Stimulated activated CD4-positive, alpha-beta T cell treated with anti-CD3 and anti-CD28 coated beads, Interleukin-1b, Interleukin-23, amount 100 ng/mL, for 4 hours (primary cell): ENCODE measurements at regions not wholly inside any gene's neighbourhood (a gene's known extent, or its start where the extent isn't known, plus 50 kb on each side); places are given as distances from the start of the nearest gene placed in this dataset.

Experiments
- DNase-seq, 2 donors: peaks; one replicate each; pipeline ENCODE4 v3.0.0-alpha.2; 2020; ENCODE audit warnings: low read depth in 2 of 2

- no peak for DNase-seq
Observed at GRCh38 chr1:82689217-82689616, 888.5 kb downstream of the ADGRL2 start.

DNA sequence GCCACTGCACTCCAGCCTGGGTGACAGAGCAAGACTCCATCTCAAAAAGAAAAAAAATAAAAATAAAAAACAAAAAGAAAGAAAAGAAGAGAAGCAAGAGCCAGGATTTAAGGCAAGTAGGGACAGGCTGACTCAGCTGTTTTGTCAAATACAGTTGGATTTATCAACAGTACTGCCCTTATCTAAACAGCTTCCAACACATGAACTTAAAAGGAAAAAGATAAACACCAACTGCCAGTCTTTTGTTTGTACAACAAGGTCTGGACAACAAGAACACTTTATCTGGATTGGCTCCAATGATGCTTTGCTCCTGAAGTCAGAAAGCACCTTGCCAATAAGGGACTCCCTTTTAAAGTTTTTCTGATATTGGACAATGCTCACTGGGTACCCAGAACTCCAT lies 886.0 kb downstream of the ADGRL2 start:
- DNase-seq = no peak

GRCh38 chr1:82646888-82647287 lies 846.2 kb downstream of the ADGRL2 start:
- no peak for DNase-seq

DNA sequence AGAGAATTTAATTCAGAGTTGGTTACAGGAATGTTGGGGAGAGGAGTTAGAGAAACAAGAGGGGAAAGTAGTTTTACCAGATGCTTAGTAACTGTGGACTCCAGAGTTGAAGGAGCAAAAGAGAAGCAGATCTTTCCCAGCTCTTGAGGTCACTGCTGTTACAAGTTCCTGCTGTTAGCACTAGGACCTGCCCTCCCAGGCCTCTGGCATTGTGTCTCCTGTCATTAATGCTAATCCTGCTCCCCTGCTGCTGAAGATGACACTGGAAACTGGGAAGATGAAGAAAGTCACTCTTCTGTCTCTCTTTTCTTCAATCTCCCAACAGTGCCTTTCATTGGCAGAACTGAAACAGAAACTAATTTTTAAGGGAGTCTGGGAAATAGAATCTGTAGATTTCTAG lies 845.6 kb downstream of the ADGRL2 start:
- no peak for DNase-seq

GRCh38 chr1:82644186-82644915 lies 843.6 kb downstream of the ADGRL2 start:
- no peak for DNase-seq

DNA sequence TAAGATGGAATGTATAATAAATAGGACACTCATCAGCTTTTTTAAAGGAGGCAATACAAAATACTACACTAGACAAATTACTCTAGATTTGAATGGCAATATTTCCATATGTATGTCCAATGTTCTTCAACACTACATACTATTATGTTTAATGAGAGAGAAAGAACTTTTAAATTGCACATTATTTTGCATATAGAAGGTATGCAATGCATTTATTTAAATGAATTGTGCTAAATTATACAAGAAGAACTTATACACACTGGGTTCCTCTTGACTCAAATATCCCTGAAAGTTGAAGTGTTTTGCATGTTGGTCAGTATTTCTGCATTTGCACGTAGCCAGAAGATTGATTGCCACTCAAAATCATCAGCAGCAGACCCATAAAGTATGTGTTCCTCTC lies 839.6 kb downstream of the ADGRL2 start:
- no peak for DNase-seq

- no peak for DNase-seq
Observed at GRCh38 chr1:82634266-82634665, 833.5 kb downstream of the ADGRL2 start.

- DNase-seq = no peak
Observed at GRCh38 chr1:82632155-82632554, 831.4 kb downstream of the ADGRL2 start.

- DNase-seq = no peak
Observed at GRCh38 chr1:82628887-82629286, 828.2 kb downstream of the ADGRL2 start.

GRCh38 chr1:82625537-82625936 lies 824.8 kb downstream of the ADGRL2 start:
- DNase-seq = no peak

DNA sequence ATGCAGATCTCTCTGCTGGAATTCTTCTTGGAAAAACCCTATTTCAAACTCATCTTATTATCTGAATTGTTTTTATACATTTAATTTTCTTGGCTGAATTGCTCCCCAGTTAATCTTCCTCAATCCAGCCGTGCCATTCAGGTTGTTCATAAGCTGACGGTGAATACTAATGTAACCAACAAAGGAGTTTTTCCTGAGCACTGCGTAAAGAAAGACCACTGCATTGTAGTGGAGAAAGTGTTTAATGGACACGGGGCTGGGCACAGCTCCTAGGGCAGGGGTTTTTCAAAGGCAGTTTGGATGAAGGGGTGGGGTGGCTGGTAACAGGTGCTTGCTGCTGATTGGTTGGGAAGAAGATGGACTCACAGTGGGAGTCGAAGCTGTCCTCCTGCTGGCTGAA lies 820.3 kb downstream of the ADGRL2 start:
- no peak for DNase-seq

GRCh38 chr1:82614090-82614489 lies 813.4 kb downstream of the ADGRL2 start:
- no peak for DNase-seq

- DNase-seq = no peak
Observed at GRCh38 chr1:82612986-82613385, 812.3 kb downstream of the ADGRL2 start.

DNA sequence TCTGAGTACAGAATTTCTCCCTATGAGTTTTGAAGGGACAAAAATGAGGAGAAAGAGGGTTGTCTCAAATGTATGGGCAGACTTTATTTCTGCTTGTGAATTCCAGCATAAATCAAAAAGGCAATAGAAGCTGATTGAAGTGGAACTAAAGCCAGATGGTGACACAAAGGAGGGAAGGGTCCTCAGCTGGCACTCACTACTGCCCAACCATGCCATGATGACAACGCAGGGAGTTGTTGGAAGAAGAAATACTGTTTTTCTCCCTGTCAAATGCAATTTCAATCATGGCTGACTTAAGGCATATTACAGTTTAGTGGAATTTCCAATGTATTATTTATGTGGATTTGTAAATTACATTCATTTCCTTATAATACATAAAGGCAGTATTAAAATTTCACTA lies 805.8 kb downstream of the ADGRL2 start:
- DNase-seq = no peak

- DNase-seq = no peak
Observed at GRCh38 chr1:82604524-82604923, 803.8 kb downstream of the ADGRL2 start.

- DNase-seq = no peak
Observed at GRCh38 chr1:82600314-82600713, 799.6 kb downstream of the ADGRL2 start.

GRCh38 chr1:82598812-82599211 lies 798.1 kb downstream of the ADGRL2 start:
- no peak for DNase-seq

DNA sequence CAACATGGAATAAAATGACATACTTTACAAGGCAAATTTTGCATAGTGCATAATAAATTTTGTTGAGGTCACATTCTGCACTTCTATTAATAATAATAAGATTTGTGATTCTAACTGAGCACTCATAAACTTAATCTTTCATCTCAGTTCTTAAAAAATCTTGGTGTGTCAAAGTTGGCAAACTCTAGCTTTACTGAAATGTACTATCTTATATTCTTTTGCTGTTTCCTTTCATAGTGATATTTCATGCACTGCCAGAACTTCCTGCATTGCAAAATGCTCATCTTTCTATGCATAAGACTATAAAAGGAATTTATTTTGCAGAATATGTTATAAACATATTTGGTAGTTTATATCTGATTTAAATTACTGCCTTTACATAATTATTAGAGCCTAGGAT lies 797.6 kb downstream of the ADGRL2 start:
- no peak for DNase-seq

DNA sequence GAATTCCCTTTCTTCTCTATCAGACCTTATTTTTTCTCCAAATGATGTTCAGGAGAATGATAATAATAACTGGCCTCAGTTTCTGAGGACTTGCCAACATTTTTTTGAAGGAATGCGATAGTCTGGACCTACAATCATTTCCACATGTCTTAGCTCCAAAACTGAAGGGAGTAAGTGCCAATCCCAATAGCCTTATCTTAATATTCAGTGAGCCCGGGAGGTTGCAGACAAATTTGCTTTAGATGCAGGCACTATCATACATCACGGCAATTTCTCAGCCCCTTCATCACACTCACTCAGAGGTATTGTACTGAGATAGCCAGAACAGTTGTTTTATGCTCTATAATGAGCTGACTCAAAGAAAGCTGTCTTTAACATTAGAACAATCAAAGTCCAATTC lies 796.9 kb downstream of the ADGRL2 start:
- DNase-seq = no peak

DNA sequence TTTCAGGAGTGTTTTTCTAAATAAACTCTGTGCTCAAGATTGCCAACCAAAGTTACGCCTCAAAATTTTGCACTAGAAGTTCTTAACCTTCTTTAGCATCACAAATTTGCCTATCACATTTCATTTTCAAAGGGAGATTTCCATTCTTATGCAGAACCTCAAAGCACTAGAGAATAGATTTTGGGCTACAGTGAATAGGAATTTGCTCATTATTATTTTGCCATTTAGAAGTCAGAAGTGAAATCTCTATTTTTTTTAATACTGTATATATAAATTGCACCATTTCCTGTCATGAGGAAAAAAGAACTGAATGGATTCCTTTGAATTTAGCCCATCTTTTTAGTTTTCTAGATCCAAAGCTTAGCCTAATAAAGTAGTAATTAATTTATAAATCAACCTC lies 796.4 kb downstream of the ADGRL2 start:
- no peak for DNase-seq

DNA sequence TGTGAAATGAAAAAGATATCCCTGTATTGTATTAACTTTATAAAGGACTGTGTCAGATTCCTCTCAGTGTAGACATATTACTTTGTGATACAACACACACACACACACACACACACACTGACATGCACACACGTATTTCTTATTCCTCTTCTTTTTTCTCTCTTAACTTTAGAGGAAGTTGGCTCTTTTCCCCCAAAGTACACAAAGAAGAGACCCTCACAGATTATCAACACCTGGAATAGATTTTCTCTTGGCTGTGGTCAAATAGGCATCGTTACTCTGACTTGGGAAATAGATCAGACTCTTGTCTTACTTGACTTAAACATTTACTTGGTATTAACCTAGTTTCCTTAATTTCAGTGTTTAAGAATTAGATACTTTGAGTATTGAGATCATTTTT lies 792.8 kb downstream of the ADGRL2 start:
- DNase-seq = no peak

DNA sequence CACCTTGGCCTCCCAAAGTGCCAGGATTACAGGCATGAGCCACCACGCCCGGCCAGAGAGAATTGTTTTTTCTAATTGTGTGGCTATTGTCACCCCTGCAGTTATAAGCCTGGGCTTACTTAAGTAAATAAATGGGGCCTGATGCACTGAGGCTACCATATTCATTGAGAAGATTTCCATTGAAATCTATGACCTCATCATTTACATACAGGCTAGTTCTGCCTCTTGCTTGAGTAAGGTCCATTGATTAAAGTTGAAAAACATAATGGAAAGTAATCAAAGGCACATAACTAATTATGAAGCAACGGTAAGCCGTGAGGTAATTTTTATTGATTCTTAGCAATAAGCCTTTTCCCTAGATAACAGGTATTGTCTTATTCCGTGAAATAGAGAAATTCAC lies 788.9 kb downstream of the ADGRL2 start:
- no peak for DNase-seq

- DNase-seq = no peak
Observed at GRCh38 chr1:82587371-82587770, 786.6 kb downstream of the ADGRL2 start.

DNA sequence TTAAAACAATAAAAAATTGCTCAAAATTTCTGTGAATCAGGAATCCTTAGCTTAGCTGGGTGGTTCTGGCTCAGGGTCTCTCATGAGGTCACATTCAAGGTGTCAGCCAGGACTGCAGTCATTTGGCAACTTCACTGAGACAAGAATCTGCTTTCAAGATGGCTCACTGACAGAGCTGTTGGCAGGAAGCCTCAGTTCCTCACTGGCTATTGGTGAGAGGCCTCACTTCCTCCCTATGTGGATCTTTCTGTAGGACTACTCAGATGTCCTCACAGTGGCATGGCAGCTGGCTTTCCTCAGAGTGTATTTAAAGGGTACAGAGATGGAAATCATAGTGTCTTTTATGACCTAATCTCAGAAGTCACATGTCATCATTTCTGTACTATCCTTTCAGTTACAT lies 785.7 kb downstream of the ADGRL2 start:
- DNase-seq = no peak
